HG03520 (cell line): ENCODE measurements at regions not wholly inside any gene's neighbourhood (a gene's known extent, or its start where the extent isn't known, plus 50 kb on each side); places are given as distances from the start of the nearest gene placed in this dataset.

Source experiments
- ATAC-seq: cut with Tn5 transposase; IDR thresholded peaks from one replicate; pipeline ENCODE4 v1.9.1; 2021; ENCODE audit warnings: mild to moderate bottlenecking, moderate library complexity; ENCODE audit not compliant: unreplicated experiment

- no peak for ATAC-seq
These were observed 152.8 kb downstream of the OAT start for GRCh38 chr10:124265776-124266467.

GRCh38 chr10:124265391-124265745 lies 153.4 kb downstream of the OAT start:
- ATAC-seq = no peak

- no peak for ATAC-seq
These were observed 153.9 kb downstream of the OAT start for GRCh38 chr10:124264711-124265390.

- no peak for ATAC-seq
These were observed 154.5 kb downstream of the OAT start for GRCh38 chr10:124264271-124264670.

GRCh38 chr10:124263726-124264125 lies 155.0 kb downstream of the OAT start:
- no peak for ATAC-seq

- no peak for ATAC-seq
These were observed 155.8 kb downstream of the OAT start for GRCh38 chr10:124262971-124263370.

GRCh38 chr10:124262234-124262865 lies 156.4 kb downstream of the OAT start:
- ATAC-seq = no peak

- ATAC-seq = no peak
These were observed 159.4 kb downstream of the OAT start for GRCh38 chr10:124259139-124259825.

GRCh38 chr10:124257781-124258180 lies 160.9 kb downstream of the OAT start:
- ATAC-seq = no peak

- no peak for ATAC-seq
These were observed 162.6 kb downstream of the OAT start for GRCh38 chr10:124256151-124256550.

GRCh38 chr10:124255556-124255955 lies 162.2 kb upstream of the CHST15 start:
- ATAC-seq = no peak

GRCh38 chr10:124254490-124254889 lies 161.1 kb upstream of the CHST15 start:
- ATAC-seq = no peak

GRCh38 chr10:124253006-124253405 lies 159.6 kb upstream of the CHST15 start:
- no peak for ATAC-seq

GRCh38 chr10:124252097-124252715 lies 158.8 kb upstream of the CHST15 start:
- no peak for ATAC-seq

GRCh38 chr10:124251317-124252065 lies 158.1 kb upstream of the CHST15 start:
- ATAC-seq = no peak

- ATAC-seq = no peak
These were observed 157.1 kb upstream of the CHST15 start for GRCh38 chr10:124250506-124250905.

GRCh38 chr10:124249812-124250432 lies 156.5 kb upstream of the CHST15 start:
- ATAC-seq = no peak

GRCh38 chr10:124249196-124249595 lies 155.8 kb upstream of the CHST15 start:
- ATAC-seq = no peak

GRCh38 chr10:124248056-124249045 lies 155.0 kb upstream of the CHST15 start:
- no peak for ATAC-seq
